Psoas muscle (tissue), 7 donors: ENCODE measurements at regions not wholly inside any gene's neighbourhood (a gene's known extent, or its start where the extent isn't known, plus 50 kb on each side); places are given as distances from the start of the nearest gene placed in this dataset.
A peak's percentile ranks its signal among the peaks of the same experiment; 100 is the strongest.

Experiments
- ATAC-seq, 4 donors: fragments of 200-7000 bp; cut with Tn5 transposase; one replicate each; pipeline ENCODE4 v1.9.1; 2020; ENCODE audit warnings: moderate library complexity in 3 of 4, mild to moderate bottlenecking in 2 of 4
- DNase-seq, 2 donors: peaks; one replicate each; pipeline ENCODE4 v3.0.0-alpha.2; 2020
- H3K27ac ChIP-seq: fragments of 200-600 bp; one replicate; pipeline ENCODE4 v1.8.0; 2022
- H3K27me3 ChIP-seq, 3 donors: fragments of 200-600 bp in 1 of 3; one replicate each; pipeline versions ENCODE4 v1.6.1 to v1.8.0; 2013 to 2022; ENCODE audit warnings: low read length in 2 of 3, mild to moderate bottlenecking in 2 of 3, moderate library complexity in 1 of 3; ENCODE audit not compliant: insufficient read depth in 3 of 3
- H3K36me3 ChIP-seq, 2 donors: fragments of 200-600 bp in 1 of 2; one replicate each; pipeline versions ENCODE4 v1.6.1 to v1.8.0; 2013 to 2022; ENCODE audit warnings: low read depth in 1 of 2, mild to moderate bottlenecking in 1 of 2, moderate library complexity in 1 of 2; ENCODE audit not compliant: insufficient read depth in 1 of 2
- H3K4me1 ChIP-seq: fragments of 200-600 bp; one replicate; pipeline ENCODE4 v1.8.0; 2022
- H3K4me3 ChIP-seq: fragments of 200-600 bp; one replicate; pipeline ENCODE4 v1.8.0; 2022; ENCODE audit warnings: mild to moderate bottlenecking
- H3K9me3 ChIP-seq: fragments of 200-600 bp; one replicate; pipeline ENCODE4 v1.8.0; 2022
- WGBS, 3 donors: extraction: QIAGEN DNeasy Blood & Tissue Kit; methylation state at CpG; one replicate each; pipeline versions ENCODE4 v1.1.6 to v1.1.7; 2013; 5-methylcytosine and 5-hydroxymethylcytosine counted together
- intact Hi-C, 2 donors: fragments of 100-400 bp; cut with DNase I; formaldehyde crosslinking; loops; one replicate each; pipeline versions ENCODE4 v1.11.0 to v1.14.2; 2022
- TF ChIP-seq, protein P1 (sequence below): fragments of 200-600 bp; IDR thresholded peaks from one replicate; pipeline ENCODE4 v1.8.0; 2022; ENCODE audit warnings: antibody characterized with exemption
- donor health status: healthy with polysubstance abuse.
- donor health status: DM: no; HTN: no; CAD: no; lungs with moderate emphysema.
- donor health status: Bipolar disorder and iron deficiency.
- donor health status: healthy.
- donor health status: DM: yes; HTN: yes; CAD: no.
- donor health status: DM: no; HTN: no; CAD: no.
- donor health status: DM: yes; HTN: yes; CAD: no.

DNA sequence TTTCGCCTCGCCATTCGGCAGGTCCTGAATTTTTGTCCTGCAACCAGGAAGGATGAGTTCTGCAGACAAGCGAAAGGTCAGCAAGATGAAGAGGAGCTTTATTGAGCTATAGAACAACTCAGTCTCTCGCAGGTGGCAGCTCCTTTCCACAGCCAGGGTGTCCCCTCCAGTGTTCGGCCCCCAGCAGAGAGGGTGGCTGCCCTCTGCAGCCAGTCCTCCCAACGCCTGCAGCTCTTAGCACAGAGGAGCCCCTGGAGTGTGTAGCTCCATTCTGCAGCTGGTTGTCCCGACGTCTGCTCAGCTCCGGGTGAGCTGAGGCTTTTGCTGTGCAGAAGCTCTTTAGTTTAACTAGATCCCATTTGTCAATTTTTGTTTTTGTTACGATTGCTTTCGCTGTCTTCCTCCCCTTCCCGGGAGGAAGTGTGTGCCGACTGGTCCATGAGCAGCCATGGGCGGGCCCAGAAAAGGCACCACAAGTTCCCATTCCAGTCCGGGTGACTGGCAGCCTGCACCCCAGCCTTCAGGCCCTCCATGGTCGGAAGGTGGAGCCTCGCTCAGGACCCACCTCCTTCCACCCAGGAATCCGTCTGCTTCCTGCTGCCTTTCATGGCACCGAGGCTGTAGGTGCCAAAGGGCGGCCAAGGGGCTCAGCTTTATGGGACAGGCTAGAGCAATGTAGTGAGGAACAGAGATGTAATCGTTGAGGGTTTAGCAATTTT, 497.8 kb upstream of the CNTN4 start:
- Histone ChIP-seq H3K4me1 (no peaks in the 10 kb centered on the region), H3K27ac (no peak overlapping the region), H3K36me3 (no peaks in the 10 kb centered on the region), H3K9me3 (no peaks in the 10 kb centered on the region), H3K4me3 (no peak overlapping the region), H3K27me3 (no peaks in the 10 kb centered on the region)
- WGBS, 3 donors, result 88 to 90% (median 89%) methylated on average over 22 of the region's 22 CpGs
- ATAC-seq (no peak), DNase-seq (no peak)
- intact Hi-C loops, result no loop called here
- TF ChIP-seq, protein P1, sequence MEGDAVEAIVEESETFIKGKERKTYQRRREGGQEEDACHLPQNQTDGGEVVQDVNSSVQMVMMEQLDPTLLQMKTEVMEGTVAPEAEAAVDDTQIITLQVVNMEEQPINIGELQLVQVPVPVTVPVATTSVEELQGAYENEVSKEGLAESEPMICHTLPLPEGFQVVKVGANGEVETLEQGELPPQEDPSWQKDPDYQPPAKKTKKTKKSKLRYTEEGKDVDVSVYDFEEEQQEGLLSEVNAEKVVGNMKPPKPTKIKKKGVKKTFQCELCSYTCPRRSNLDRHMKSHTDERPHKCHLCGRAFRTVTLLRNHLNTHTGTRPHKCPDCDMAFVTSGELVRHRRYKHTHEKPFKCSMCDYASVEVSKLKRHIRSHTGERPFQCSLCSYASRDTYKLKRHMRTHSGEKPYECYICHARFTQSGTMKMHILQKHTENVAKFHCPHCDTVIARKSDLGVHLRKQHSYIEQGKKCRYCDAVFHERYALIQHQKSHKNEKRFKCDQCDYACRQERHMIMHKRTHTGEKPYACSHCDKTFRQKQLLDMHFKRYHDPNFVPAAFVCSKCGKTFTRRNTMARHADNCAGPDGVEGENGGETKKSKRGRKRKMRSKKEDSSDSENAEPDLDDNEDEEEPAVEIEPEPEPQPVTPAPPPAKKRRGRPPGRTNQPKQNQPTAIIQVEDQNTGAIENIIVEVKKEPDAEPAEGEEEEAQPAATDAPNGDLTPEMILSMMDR, result no peak

DNA sequence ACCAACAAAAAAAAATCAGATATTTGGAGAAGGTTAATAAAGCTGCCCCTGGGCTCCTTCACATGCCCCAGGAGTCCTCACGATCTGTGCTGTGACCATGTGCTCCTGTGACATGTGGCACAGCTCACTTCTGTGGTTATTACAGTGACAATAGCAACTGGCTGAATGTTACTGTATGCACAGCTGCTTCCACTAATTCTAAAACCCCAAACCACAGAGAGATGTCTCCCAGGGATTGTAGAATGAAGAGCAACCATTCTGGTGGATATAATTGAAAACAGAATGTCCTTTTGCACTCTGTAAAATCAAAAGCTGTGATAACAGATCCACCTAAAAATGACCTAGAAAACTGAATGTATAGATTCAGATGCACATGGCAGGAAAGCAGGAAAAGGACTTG, 489.2 kb upstream of the CNTN4 start:
- WGBS, 3 donors, result 10 to 21% (median 11%) methylated on average over 1 of the region's 1 CpG
- Histone ChIP-seq H3K27me3 (no peaks in the 10 kb centered on the region), H3K9me3 (no peaks in the 10 kb centered on the region), H3K4me1 (no peaks in the 10 kb centered on the region), H3K27ac (no peak overlapping the region), H3K36me3 (no peaks in the 10 kb centered on the region), H3K4me3 (no peak overlapping the region)
- ATAC-seq (no peak), DNase-seq (no peak)
- intact Hi-C loops, result no loop called here
- TF ChIP-seq, protein P1, result no peak

DNA sequence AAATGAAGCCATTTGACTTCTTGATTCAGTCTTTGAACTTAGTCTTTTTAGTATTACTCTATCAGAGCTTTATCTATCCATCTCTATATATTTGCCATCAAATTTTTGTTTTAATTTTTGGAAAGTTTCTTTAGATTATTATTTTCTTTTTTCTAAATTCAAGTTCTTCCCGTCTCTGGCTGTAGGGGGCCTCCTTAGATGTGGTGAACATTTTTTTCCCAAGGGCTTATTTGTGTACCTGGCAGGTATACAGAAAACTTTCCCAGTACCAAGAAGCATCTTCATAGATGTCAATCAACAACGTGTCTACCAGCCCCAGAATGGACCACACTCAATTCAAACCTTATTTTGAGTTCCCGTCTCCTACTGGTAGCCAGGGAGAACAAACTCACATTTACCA, 486.8 kb upstream of the CNTN4 start:
- intact Hi-C loops, result no loop called here
- no peak for ATAC-seq
- Histone ChIP-seq H3K4me3 (no peak overlapping the region), H3K27me3 (no peaks in the 10 kb centered on the region), H3K9me3 (no peaks in the 10 kb centered on the region), H3K4me1 (no peaks in the 10 kb centered on the region), H3K27ac (no peak overlapping the region), H3K36me3 (no peaks in the 10 kb centered on the region)
- no peak for DNase-seq
- 53 to 66% (median 57%) methylated on average over 3 of the region's 3 CpGs for WGBS, 3 donors
- TF ChIP-seq, protein P1, result no peak

DNA sequence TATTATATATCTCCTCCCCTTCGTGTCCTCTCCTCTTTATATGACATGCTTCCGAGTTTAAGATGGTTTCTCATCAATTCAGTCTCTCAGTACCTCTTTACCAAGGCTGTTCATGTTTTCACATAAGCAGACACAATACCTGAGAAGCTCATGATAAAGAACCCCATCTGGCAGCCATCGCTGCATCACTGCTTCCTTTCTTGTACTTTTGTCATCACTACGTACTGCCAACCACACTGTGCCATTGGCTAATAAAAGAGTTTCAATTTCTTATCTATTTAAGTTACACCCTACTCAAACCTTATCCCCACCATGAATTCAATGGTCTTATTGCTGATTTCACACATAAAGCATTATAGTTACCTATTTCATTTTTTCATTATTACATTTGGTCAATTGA, 484.7 kb upstream of the CNTN4 start:
- TF ChIP-seq, protein P1, result no peak
- no peak overlapping the region for H3K27ac ChIP-seq
- no peaks in the 10 kb centered on the region for H3K9me3 ChIP-seq
- H3K4me3 ChIP-seq, result no peak overlapping the region
- H3K27me3 ChIP-seq, result no peaks in the 10 kb centered on the region
- no peaks in the 10 kb centered on the region for H3K4me1 ChIP-seq
- H3K36me3 ChIP-seq, result no peaks in the 10 kb centered on the region
- ATAC-seq (no peak), DNase-seq (no peak)
- 68 to 82% (median 80%) methylated on average over 4 of the region's 4 CpGs for WGBS, 3 donors
- intact Hi-C loops, result no loop called here

DNA sequence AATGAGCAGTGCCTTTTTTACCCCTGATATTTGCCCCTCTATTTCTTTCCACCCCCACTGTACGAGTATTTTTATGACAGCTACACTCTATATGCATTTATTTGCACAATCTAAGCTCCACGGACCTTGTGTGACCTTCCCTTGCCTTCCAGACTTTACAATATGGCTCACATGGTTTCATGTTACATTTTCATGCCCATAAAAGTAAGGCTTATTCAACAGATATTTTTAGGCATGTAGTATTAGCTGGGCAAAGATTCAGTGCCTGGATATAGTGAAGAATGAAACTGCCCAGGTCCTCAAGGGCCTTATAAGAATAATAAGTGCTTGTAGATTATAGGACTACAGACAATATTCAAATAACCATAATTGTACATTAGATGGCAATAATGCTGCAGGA, 481.9 kb upstream of the CNTN4 start:
- H3K27ac ChIP-seq, result no peak overlapping the region
- H3K36me3 ChIP-seq, result no peaks in the 10 kb centered on the region
- no peaks in the 10 kb centered on the region for H3K4me1 ChIP-seq
- H3K4me3 ChIP-seq, result no peak overlapping the region
- ATAC-seq, result peak in 3 of 4 donors; percentile 23 to 77 (median 46)
- intact Hi-C loops, result no loop called here
- WGBS, 3 donors, result 8 to 11% (median 11%) methylated on average over 2 of the region's 2 CpGs
- H3K27me3 ChIP-seq, result no peaks in the 10 kb centered on the region
- no peak for DNase-seq
- no peaks in the 10 kb centered on the region for H3K9me3 ChIP-seq
- TF ChIP-seq, protein P1, result no peak
